Neuronal stem cell (in vitro differentiated cells): ENCODE measurements at regions not wholly inside any gene's neighbourhood (a gene's known extent, or its start where the extent isn't known, plus 50 kb on each side); places are given as distances from the start of the nearest gene placed in this dataset.

ENCODE experiments used
- DNase-seq: peaks from one replicate; pipeline ENCODE4 v3.0.0-alpha.2; 2013; ENCODE audit warnings: low spot score
- H2AFZ ChIP-seq: one replicate; pipeline ENCODE4 v1.6.1; 2013; ENCODE audit warnings: mild to moderate bottlenecking, low read length, inconsistent platforms
- H2AK5ac ChIP-seq: 2 replicates; pipeline ENCODE4 v1.6.1; 2013; ENCODE audit warnings: low read depth, mild to moderate bottlenecking, inconsistent platforms, low read length, moderate library complexity, mixed read lengths
- H2BK120ac ChIP-seq: 2 replicates; pipeline ENCODE4 v1.6.1; 2013; ENCODE audit warnings: low read depth, mild to moderate bottlenecking, inconsistent platforms, low read length, moderate library complexity, mixed read lengths
- H2BK12ac ChIP-seq: one replicate; pipeline ENCODE4 v1.6.1; 2013; ENCODE audit warnings: low read length, inconsistent platforms
- H2BK15ac ChIP-seq: 2 replicates; pipeline ENCODE4 v1.6.1; 2013; ENCODE audit warnings: mild to moderate bottlenecking, low read length, inconsistent platforms, mixed read lengths
- H2BK5ac ChIP-seq: one replicate; pipeline ENCODE4 v1.6.1; 2013; ENCODE audit warnings: inconsistent platforms, mild to moderate bottlenecking, low read length, moderate library complexity
- H3K14ac ChIP-seq: one replicate; pipeline ENCODE4 v1.6.1; 2013; ENCODE audit warnings: low read length, inconsistent platforms
- H3K18ac ChIP-seq: 2 replicates; pipeline ENCODE4 v1.6.1; 2013; ENCODE audit warnings: low read length, inconsistent platforms
- H3K23ac ChIP-seq: 2 replicates; pipeline ENCODE4 v1.6.1; 2013; ENCODE audit warnings: low read depth, mild to moderate bottlenecking, mixed read lengths, low read length, inconsistent platforms; ENCODE audit not compliant: poor library complexity
- H3K27ac ChIP-seq: replicated peaks from 3 replicates; pipeline ENCODE4 v1.5.1; 2013; ENCODE audit warnings: low read length, inconsistent platforms
- H3K27me3 ChIP-seq, 3 experiments: 2 replicates each; pipeline ENCODE4 v1.6.1; 2013; ENCODE audit warnings: low read length in 3 of 3, mild to moderate bottlenecking in 2 of 3, inconsistent platforms in 1 of 3, low read depth in 1 of 3, mixed read lengths in 1 of 3, moderate library complexity in 1 of 3; ENCODE audit not compliant: control insufficient read depth in 3 of 3, insufficient read depth in 3 of 3
- H3K36me3 ChIP-seq, 2 donors: replicated peaks in 1 of 2; 2 replicates each; pipeline ENCODE4 v1.6.1; 2013; ENCODE audit warnings: low read length in 2 of 2; ENCODE audit not compliant: control insufficient read depth in 2 of 2, insufficient read depth in 2 of 2
- H3K4ac ChIP-seq: 2 replicates; pipeline ENCODE4 v1.6.1; 2013; ENCODE audit warnings: inconsistent platforms, mild to moderate bottlenecking, low read length, moderate library complexity
- H3K4me1 ChIP-seq, 2 donors: 1 replicate in 1 of 2; 2 replicates in 1 of 2; pipeline ENCODE4 v1.6.1; 2013; ENCODE audit warnings: low read length in 2 of 2, low read depth in 1 of 2; ENCODE audit not compliant: control insufficient read depth in 2 of 2, insufficient read depth in 1 of 2
- H3K4me2 ChIP-seq: one replicate; pipeline ENCODE4 v1.6.1; 2013; ENCODE audit warnings: mild to moderate bottlenecking, low read length, inconsistent platforms; ENCODE audit not compliant: insufficient read depth, poor library complexity, severe bottlenecking
- H3K4me3 ChIP-seq, 2 donors: 2 replicates each; pipeline ENCODE4 v1.5.1; 2013; ENCODE audit warnings: low read length in 2 of 2, mild to moderate bottlenecking in 2 of 2, inconsistent platforms in 1 of 2, moderate library complexity in 1 of 2
- H3K79me1 ChIP-seq: one replicate; pipeline ENCODE4 v1.6.1; 2013; ENCODE audit warnings: low read depth, mild to moderate bottlenecking, inconsistent platforms, low read length, moderate library complexity
- H3K9ac ChIP-seq: one replicate; pipeline ENCODE4 v1.6.1; 2013; ENCODE audit warnings: mild to moderate bottlenecking, low read depth, low read length, inconsistent platforms; ENCODE audit not compliant: poor library complexity
- H3K9me3 ChIP-seq, 2 donors: replicated peaks in 1 of 2; 2 replicates each; pipeline versions ENCODE3 to v1.6.1; 2013; ENCODE audit warnings: low read length in 2 of 2, mild to moderate bottlenecking in 2 of 2, inconsistent platforms in 1 of 2, low read depth in 1 of 2, mixed read lengths in 1 of 2, moderate library complexity in 1 of 2; ENCODE audit not compliant: control insufficient read depth in 2 of 2, insufficient read depth in 1 of 2
- H4K8ac ChIP-seq: one replicate; pipeline ENCODE4 v1.6.1; 2013; ENCODE audit warnings: low read depth, mild to moderate bottlenecking, inconsistent platforms, low read length, moderate library complexity
- H4K91ac ChIP-seq: one replicate; pipeline ENCODE4 v1.6.1; 2013; ENCODE audit warnings: low read length, low read depth, mild to moderate bottlenecking, inconsistent platforms; ENCODE audit not compliant: poor library complexity
- WGBS, 2 donors: extraction: QIAGEN DNeasy Blood & Tissue Kit; methylation state at CpG; one replicate each; pipeline ENCODE4 v1.1.7; 2013; ENCODE audit warnings: missing lambda C conversion rate in 2 of 2, mixed read lengths in 1 of 2; ENCODE audit not compliant: insufficient read length in 2 of 2, insufficient replicate concordance in 1 of 2; ENCODE audit errors: extremely low coverage in 2 of 2; 5-methylcytosine and 5-hydroxymethylcytosine counted together

DNA sequence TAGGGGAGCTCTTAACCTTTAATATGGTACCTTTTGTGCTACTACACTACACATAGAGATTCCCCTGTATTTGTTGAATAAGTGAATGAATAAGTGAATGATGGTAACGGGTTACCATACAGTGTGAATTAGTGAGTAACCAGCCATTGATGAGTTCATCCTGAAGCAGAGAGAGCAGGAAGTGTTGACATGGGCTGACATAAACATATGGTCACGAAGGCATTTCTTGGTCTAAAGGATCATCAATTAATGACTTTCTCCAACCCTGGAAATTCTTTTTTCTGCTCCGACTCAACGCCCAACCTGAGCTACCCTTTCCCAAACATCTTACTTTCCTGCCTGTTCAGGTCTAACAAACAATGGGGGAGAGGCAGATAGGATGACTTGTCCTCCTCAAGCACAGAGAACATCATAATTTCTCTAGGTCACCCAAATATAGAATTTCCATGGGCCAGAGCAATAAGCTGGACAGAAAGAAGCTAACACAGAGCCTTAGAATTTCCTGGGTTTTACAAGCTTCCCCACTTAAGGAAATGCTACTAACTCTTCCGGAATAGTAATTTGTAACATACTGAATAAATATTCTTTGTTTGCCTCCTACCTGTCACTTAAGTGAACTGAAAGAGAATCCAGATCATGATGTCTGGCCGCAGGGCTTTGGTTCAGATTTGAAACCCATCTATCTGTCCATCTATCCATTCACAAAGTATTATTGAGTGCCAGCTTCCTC, 114.7 kb upstream of the NGF start:
- DNase-seq, result no peak
- Histone ChIP-seq H3K9ac (no peak overlapping the region), H2BK15ac (no peak overlapping the region), H3K4me3 (no peak overlapping the region), H3K36me3 (no peaks in the 10 kb centered on the region), H4K91ac (no peak overlapping the region), H2BK120ac (no peak overlapping the region), H3K27me3 (no peaks in the 10 kb centered on the region), H2AFZ (no peak overlapping the region), H3K4ac (no peak overlapping the region), H3K4me1 (no peaks in the 10 kb centered on the region), H2BK12ac (no peak overlapping the region), H3K18ac (no peak overlapping the region), H2BK5ac (no peak overlapping the region), H3K79me1 (no peaks in the 10 kb centered on the region), H3K9me3 (no peaks in the 10 kb centered on the region), H4K8ac (no peak overlapping the region), H3K4me2 (no peak overlapping the region), H2AK5ac (no peak overlapping the region), H3K23ac (no peak overlapping the region), H3K14ac (no peak overlapping the region), H3K27ac (no peak overlapping the region)
- no CpG with 5 or more reads among the region's 6 CpGs for WGBS, 2 donors

DNA sequence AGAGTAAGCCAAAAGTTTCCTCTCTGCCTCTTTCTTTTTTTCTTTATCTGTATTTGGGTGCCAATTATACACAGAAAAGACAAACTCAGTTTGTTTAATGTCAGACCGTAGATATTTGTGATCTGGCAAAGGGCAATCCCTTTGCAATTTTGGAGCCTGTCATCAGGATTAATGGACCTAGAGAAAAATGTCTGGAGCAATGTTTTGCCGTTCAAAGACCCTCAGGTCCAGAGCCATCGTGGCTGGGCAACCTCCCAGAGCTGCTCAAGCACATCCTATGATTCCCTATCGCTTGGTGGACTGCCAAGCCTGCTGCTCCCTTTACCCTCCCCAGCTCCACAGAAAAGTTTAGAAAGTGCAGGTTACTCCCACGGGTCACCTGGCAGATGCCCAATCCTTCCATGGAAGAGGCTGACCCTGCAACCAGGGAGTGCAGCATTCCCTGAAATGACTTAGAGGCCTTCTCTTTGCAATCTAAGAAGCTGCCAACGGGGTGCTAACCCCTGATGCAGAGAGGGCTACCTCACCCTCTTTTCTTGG, 112.5 kb upstream of the NGF start:
- Histone ChIP-seq H3K27ac (no peak overlapping the region), H3K4me1 (no peaks in the 10 kb centered on the region), H2AFZ (no peak overlapping the region), H3K27me3 (no peaks in the 10 kb centered on the region), H3K4ac (no peak overlapping the region), H2BK12ac (no peak overlapping the region), H3K9ac (no peak overlapping the region), H2AK5ac (no peak overlapping the region), H3K18ac (no peak overlapping the region), H3K4me2 (no peak overlapping the region), H3K14ac (no peak overlapping the region), H3K79me1 (no peaks in the 10 kb centered on the region), H3K4me3 (no peak overlapping the region), H4K91ac (no peak overlapping the region), H4K8ac (no peak overlapping the region), H2BK5ac (no peak overlapping the region), H3K36me3 (no peaks in the 10 kb centered on the region), H2BK120ac (no peak overlapping the region), H2BK15ac (no peak overlapping the region), H3K23ac (no peak overlapping the region), H3K9me3 (no peaks in the 10 kb centered on the region)
- whole genome bisulfite sequencing, 2 donors, result no CpG with 5 or more reads among the region's 6 CpGs
- DNase-seq, result no peak

DNA sequence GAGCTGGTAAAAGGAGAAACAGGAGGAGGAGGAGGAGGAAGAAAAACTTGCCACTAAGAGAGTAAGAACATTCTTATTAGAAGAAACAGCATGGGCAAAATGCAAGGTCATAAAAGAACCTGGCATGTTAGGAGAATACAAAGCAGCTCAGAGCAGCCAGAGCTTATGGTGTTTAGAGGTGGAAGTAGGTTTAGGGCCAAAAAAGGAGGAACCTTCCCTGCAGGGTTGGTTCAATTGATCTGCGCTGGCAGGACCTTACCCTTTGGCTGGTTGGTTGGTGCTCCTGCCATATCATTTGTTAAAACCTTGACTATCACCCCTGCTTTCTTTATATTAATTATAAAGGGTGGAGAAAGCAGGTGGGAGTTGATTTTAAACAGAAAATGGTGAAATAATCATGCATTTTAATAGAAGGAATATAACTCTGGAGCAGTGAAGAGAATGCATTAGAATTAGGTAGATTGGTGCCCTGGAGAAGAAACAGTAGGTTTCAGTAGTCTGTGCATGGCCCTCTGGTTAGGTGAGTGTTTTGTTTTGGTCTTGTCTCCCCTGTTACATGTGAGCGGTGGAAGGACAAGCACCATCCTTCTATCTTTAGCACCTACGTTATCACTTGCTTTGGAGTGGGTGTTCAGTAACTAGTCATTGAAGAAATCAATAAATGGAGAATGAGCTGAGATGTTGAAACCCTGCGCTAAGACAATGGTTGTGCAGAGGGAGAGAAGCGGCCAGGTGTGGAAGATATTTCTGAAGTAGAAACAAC, 110.4 kb upstream of the NGF start:
- no CpG with 5 or more reads among the region's 5 CpGs for WGBS, 2 donors
- no peaks in the 10 kb centered on the region for H3K36me3 ChIP-seq

DNA sequence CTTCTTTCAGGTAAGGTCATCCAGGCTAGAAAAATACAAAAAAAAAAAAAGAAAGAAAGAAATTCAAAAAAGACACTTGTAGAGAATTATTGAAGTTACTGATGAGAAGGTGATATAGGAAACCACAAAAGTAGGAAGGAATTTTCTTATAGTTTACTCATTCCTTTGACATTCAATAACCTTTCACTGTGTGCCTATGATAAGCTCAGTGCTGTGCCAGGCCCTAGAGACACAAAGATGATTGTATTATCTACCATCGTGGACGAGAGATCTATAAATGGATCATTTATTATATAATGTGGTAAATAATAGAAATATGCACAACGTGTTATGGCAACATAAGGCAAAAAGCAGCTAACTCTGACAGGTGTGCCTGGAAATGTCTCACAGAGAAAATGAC, 109.6 kb upstream of the NGF start:
- no peaks in the 10 kb centered on the region for H3K9me3 ChIP-seq
- H3K4me2 ChIP-seq, result no peak overlapping the region
- H3K4me3 ChIP-seq, result no peak overlapping the region
- WGBS, 2 donors, result no CpG with 5 or more reads among the region's 3 CpGs
- H4K91ac ChIP-seq, result no peak overlapping the region
- no peak overlapping the region for H3K9ac ChIP-seq
- H3K23ac ChIP-seq, result no peak overlapping the region
- H2AK5ac ChIP-seq, result no peak overlapping the region
- H3K79me1 ChIP-seq, result no peaks in the 10 kb centered on the region
- H3K4ac ChIP-seq, result no peak overlapping the region
- no peak overlapping the region for H4K8ac ChIP-seq
- no peak overlapping the region for H3K18ac ChIP-seq
- H3K14ac ChIP-seq, result no peak overlapping the region
- no peak overlapping the region for H2BK5ac ChIP-seq
- H3K27me3 ChIP-seq, result no peaks in the 10 kb centered on the region
- no peak overlapping the region for H2AFZ ChIP-seq
- no peak overlapping the region for H2BK12ac ChIP-seq
- no peak overlapping the region for H2BK15ac ChIP-seq
- no peak overlapping the region for H2BK120ac ChIP-seq
- no peaks in the 10 kb centered on the region for H3K36me3 ChIP-seq
- no peaks in the 10 kb centered on the region for H3K4me1 ChIP-seq
- DNase-seq, result no peak
- no peak overlapping the region for H3K27ac ChIP-seq

More for the DNA sequence above, 110.4 kb upstream of the NGF start:
- DNase-seq, result no peak
- Histone ChIP-seq H3K9ac (no peak overlapping the region), H3K4me3 (no peak overlapping the region), H2BK5ac (no peak overlapping the region), H2BK120ac (no peak overlapping the region), H4K8ac (no peak overlapping the region), H2AFZ (no peak overlapping the region), H3K14ac (no peak overlapping the region), H3K27me3 (no peaks in the 10 kb centered on the region), H2BK15ac (no peak overlapping the region), H3K4me1 (no peaks in the 10 kb centered on the region), H3K9me3 (no peaks in the 10 kb centered on the region), H3K4ac (no peak overlapping the region), H3K23ac (no peak overlapping the region), H3K18ac (no peak overlapping the region), H2AK5ac (no peak overlapping the region), H3K79me1 (no peaks in the 10 kb centered on the region), H3K4me2 (no peak overlapping the region), H3K27ac (no peak overlapping the region), H4K91ac (no peak overlapping the region), H2BK12ac (no peak overlapping the region)
